HG03159 (cell line): ENCODE measurements at regions not wholly inside any gene's neighbourhood (a gene's known extent, or its start where the extent isn't known, plus 50 kb on each side); places are given as distances from the start of the nearest gene placed in this dataset.

Source experiments
- ATAC-seq: cut with Tn5 transposase; IDR thresholded peaks from one replicate; pipeline ENCODE4 v1.9.1; 2021; ENCODE audit warnings: mild to moderate bottlenecking, moderate library complexity; ENCODE audit not compliant: unreplicated experiment

- no peak for ATAC-seq
Measured at GRCh38 chr14:101233808-101234207, 327.5 kb upstream of the DIO3 start.

GRCh38 chr14:101234244-101234937 lies 326.9 kb upstream of the DIO3 start:
- ATAC-seq = no peak

DNA sequence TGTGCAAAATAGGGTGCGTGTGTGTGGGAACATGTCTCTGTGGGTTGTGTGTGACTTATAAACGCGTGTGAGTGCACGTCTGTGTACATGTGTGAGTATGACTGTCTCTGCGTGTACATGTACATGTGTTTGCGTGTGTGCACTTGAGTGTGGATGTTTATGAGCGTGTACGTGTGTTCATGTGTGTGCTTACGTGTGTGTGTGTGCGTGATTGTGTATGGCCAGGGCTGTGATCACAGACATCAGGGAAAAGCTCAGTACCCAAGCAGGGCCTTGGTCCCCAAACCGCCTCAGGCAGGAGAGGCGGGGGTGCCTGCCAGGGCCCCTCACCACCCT lies 326.3 kb upstream of the DIO3 start:
- ATAC-seq = no peak

DNA sequence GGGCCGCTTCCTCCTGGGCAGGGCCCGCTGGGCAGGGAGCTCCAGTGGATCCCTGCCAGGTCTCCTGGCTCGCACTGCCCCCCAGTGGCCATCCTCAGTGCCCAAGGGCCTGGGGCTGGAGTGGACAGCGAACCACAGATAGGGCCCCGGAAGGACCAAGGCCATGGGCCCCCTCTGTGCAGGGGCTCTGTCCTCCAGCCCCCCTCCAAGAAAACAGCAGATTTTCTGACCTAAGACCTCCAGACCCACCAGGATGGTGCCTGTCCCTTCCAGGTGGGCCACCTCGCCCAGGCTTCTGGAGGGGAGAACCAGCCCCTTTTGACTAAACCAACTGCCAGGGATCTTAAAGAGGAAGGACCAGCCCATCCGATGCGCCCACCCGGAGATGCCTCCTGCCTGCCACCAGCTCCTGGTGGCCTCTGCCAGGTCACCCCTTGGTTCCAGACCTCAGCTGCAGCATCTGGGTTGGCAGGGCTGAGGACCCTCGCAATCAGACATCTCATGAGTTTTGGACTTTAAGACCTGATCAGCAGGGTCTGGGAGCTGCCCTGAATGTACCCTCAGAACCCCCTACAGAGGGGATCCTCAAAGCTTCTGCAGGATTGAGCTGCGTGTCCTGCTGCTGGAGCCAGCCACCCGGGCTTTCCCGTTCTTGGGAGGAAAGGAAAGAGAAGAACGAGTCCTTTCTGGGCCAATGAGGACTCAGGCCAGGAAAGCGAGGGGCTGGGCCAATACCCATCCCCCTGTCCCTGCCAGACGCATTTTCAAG lies 325.8 kb upstream of the DIO3 start:
- no peak for ATAC-seq

- ATAC-seq = no peak
Measured at GRCh38 chr14:101236496-101237251, 324.6 kb upstream of the DIO3 start.

DNA sequence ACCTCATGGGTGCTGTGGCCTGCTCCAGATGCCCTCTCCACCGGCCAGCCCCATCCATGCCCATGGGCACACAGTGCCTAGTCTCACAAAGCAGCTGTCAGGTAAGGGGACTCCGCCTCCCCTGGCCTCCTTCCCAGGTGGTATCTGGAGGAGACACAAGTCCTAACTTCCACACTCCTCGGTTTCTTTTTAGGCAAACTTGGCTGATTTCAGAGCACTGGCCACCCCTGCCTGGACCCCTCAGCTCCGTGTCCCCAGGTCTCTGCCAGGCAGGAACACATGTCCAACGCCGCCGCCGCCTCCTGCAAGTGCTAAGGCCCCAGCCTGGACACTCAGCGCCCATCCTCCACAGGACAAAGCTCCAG lies 324.1 kb upstream of the DIO3 start:
- ATAC-seq = no peak

DNA sequence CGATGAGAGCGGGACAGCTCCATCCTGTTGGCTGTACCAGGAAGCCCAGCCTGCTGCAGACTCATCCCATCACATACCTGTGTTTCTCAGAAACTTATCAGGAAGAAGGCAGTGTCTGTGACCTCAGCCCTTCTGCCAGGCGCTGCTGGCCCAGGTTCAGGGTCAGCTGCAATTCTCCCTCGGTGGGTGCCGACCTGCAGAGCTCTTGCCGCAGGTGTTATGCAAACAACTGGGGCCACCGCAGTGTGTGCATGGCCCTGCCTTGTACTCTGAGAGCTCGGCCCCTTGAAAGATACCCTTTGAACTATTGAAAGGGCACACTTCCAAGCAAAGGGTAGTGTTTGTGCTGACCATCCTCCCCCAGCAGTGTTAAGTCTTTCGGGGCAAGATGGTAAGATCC lies 322.2 kb upstream of the DIO3 start:
- no peak for ATAC-seq

GRCh38 chr14:101241147-101241546 lies 320.1 kb upstream of the DIO3 start:
- ATAC-seq = no peak

DNA sequence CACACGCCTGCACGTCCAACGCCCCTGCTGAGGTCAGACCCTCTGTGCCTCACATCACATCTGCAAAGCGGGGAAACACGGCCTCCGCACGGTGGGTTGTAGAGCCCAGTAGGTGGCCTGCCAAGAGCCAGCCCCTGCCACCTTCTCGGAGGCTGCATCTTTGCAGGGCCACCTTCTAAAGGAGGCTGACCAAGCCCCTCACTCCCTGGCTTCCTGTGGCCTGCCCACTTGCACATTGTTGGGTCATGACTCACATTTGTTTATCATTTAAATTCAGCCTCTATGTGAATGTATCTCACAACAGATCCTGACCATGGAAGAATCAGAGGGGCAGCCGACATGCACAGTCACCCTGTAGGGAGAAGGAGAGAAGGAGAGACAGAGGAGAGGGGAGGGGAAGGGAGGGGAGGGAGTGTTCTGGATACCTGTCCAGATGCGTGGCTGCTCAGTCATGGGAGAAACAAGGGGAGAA lies 319.5 kb upstream of the DIO3 start:
- ATAC-seq = no peak

- ATAC-seq = no peak
Measured at GRCh38 chr14:101242442-101243385, 318.6 kb upstream of the DIO3 start.

GRCh38 chr14:101243587-101244338 lies 317.5 kb upstream of the DIO3 start:
- no peak for ATAC-seq

DNA sequence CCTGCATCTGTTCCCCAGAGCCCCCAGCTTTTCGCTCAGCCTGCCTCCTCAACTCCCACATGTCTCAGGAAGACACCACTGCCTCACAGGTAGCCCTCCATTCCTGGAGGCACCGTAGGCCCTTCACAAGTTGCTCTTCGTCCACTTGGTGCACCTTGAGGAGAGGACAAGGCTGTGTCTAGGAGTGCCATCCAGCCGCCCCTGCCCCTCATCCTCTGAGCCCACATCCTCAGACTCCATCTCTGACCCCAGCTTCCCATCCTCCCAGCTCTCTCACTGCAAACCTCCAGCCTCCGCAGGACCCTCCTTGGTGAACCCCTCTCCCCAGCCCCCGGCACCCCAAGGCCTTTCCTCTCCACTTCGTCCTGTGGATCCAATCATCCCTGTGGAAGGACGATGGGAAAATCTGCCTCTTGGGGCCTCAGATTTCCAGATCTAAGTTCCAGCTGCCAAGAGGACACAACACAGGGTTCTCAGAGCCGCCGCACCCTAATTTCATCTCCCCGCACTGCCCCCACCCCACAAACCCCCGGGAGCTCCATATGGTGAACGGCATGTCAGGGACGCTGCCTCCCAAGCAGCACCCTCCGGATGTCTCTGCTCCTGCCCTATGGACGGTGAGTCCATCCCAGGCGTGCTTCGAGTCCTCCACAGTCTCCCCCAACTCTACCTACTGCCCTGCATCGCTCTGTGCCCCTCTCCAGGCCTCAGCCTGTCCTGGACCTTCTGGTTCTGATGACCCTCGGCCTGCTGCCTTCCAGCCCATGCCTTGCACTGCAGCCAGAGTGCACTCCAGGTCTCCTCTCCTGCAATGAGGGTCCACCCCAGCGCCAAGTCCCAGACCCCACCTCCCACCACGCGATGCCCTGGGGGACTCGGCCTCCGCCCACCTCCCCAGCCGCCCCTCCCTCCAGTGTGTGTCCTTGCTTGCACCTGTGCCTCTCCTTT lies 314.1 kb upstream of the DIO3 start:
- no peak for ATAC-seq

DNA sequence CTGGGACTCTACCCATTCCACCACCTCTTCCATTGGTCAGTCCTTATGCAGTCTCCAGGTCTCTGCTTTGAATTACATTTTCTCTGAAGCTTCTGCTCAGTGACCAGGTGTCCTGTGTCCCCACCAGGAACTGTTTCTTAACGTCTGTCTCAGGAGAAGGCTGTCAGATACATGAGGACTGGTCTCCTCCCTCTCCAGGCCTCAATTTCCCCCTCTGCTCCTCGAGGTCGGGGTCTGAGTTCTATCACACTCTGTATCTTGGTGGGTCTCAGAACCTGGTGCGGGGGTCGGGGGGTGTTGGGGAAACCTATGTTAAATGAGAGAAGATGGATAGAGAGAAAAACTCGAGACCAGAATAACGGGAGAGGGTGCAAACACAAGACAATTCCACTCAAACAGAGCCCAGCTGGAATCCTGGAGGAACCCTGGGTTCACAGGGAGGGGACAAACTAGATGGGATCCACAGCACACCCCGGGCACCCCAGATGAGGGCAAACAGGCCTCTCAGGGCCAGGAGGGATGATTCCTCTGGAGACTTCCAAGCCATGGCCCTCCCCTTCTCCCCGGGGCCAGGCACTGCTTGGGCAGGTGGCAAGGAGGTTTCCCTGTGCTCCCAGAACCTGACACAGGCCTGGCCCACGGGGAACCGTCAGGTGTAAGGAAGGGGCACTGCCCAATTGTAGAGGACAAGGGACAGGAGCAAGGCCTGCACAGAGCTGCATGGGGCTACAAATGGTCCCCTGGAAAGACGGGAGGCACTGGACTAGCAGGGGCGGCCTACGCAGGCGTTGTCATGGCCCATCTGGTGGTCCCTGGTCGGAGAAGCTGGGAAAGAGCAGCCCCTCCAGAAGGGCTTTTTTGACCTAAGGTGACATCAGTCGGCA lies 313.2 kb upstream of the DIO3 start:
- no peak for ATAC-seq

- no peak for ATAC-seq
Measured at GRCh38 chr14:101248840-101249675, 312.2 kb upstream of the DIO3 start.

- ATAC-seq = no peak
Measured at GRCh38 chr14:101249676-101250036, 311.6 kb upstream of the DIO3 start.

GRCh38 chr14:101250336-101250947 lies 310.9 kb upstream of the DIO3 start:
- no peak for ATAC-seq
